Stimulated activated naive CD8-positive, alpha-beta T cell treated with anti-CD3 and anti-CD28 coated beads, Interleukin-15, Interleukin-2, amounts not matched to agents 100 U/mL and 50 U/mL, for 24 hours (primary cell): ENCODE measurements at regions not wholly inside any gene's neighbourhood (a gene's known extent, or its start where the extent isn't known, plus 50 kb on each side); places are given as distances from the start of the nearest gene placed in this dataset.
"Not testable (repeated sequence)": the region's sequence is repeated elsewhere in the genome, so short reads cannot be mapped to it uniquely, and the experiment has no call there.

Experiments used
- ATAC-seq: fragments of 150-1000 bp; cut with Tn5 transposase; one replicate; pipeline ENCODE4 v1.10.0; 2021
- DNase-seq: peaks from one replicate; pipeline ENCODE4 v3.0.0; 2021

- DNase-seq, ATAC-seq: not testable (repeated sequence)
These were observed 135.3 kb upstream of the ZNF618 start for GRCh38 chr9:113740508-113741500.

DNA sequence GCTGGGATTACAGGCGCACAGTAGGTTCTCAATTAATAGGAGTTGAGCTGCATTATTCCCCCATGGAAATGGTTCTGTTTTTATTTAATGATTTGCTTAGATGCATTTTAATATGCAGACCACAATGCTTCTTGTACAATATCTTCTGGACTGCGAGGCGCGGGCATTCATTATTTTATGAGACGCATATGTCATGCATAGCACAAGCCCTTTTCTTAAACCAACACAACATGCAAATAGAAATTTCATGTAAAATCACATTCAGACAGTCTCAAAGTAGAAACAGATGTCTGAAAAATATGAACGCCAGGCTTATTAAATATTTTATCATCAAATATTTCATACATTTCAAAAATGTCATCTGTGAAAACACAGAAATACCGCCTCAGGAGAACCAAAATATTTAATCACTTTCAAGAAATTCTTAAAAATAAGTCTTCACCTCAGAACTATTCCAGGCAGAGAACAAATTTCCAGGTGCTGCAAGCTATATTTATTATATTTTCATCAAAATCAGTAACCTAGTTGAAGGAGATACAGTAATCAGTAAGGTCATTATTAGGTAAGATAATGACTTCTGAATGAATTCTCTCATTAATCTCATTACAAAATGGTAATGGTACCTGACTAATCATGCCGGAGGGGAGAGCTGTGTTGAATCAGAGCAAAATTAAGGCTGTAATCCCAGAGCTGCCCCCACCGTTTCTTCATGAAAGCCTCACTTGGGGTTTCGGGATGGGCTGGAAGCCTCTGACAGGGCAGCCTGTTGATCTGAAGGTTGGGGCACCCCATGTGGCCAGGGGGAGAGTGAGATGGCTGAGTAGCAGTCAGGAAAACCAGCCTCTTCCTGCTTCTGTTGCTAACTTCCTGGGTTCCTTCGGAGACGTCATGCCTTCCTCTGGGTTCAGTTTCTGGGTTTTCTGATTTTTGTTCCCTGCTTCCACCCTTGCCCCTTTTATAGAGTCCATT is 133.9 kb upstream of the ZNF618 start:
- no peak for ATAC-seq
- no peak for DNase-seq

- DNase-seq = no peak
- no peak for ATAC-seq
These were observed 133.2 kb upstream of the ZNF618 start for GRCh38 chr9:113742878-113743277.

GRCh38 chr9:113746486-113746885 is 129.6 kb upstream of the ZNF618 start:
- DNase-seq (no peak), ATAC-seq (no peak)

DNA sequence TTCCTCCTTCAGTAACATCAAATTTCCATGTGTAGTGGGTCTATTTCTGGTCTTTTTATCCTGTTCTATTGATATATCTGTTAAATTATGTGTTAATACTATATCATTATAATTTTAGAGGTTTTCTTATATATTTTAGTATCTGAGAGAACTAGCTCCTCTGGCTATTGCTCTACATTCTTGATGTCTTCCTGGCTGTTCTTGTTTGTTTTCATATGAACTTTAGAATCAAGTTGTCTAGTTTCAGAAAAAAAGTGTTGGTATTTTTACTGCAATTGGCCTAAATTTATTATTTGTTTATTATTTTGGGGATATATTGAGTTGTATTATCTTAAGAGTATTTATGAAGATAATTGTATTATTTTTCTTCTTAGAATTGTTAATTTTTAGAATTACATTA is 128.0 kb upstream of the ZNF618 start:
- DNase-seq = no peak

GRCh38 chr9:113753398-113754119 is 122.5 kb upstream of the ZNF618 start:
- DNase-seq = no peak
- ATAC-seq = no peak

More for the DNA sequence above, 128.0 kb upstream of the ZNF618 start:
- no peak for ATAC-seq

- ATAC-seq (no peak), DNase-seq (no peak)
These were observed 121.4 kb upstream of the ZNF618 start for GRCh38 chr9:113754739-113755138.

- ATAC-seq = no peak
- DNase-seq = no peak
These were observed 120.7 kb upstream of the ZNF618 start for GRCh38 chr9:113755433-113755832.

DNA sequence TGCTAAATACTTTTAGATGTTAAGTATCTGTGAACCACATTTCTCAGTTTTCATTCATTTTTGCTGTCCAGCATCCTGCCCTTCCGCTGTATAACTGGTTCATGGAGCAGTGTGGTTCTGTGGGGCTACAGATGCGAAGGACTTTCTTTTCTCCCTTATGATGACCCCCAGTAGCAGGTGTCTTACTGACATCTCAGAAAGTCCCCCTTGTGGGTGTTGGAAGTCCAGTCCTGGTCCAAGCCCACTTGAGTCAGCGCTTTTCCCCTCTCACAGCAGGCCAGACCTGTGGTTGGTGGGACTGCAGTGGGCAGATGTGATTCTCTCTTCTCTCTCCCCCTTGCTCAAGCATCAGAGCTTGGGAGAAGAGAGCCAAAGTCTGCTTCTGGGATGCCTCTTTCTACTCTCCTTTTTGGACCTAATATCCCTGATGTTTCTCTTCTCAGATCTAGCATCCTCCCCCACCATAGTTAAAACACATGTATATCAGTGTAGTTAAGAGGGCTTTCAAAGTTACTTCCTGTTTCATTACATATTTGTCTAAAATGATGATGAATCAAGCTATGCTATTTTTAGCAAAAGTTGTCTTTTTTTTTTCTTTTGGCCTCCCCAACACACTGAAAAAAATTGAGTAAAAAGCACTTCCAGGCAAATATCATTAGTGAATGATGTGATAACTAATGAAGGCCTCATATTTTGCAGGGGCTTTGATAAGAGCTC is 119.5 kb upstream of the ZNF618 start:
- DNase-seq (no peak), ATAC-seq (no peak)

DNA sequence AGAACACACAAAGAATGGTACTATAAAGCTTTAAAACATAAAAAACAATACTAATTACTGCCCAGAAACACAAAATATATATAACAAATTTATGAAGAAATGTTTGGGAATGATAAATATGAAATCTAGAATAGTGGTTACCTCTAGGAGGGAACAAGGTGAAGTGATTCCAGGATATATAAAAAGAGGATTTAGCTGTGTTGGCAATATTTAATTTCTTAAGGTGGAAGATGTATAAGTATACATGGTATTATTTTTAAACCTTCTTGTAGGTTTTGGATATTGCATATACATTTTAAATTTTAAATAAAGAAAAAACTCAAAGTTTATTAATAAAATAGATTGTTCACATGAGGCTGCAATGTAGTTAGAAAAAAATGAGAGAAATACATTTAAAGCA is 112.7 kb upstream of the ZNF618 start:
- ATAC-seq = no peak

DNA sequence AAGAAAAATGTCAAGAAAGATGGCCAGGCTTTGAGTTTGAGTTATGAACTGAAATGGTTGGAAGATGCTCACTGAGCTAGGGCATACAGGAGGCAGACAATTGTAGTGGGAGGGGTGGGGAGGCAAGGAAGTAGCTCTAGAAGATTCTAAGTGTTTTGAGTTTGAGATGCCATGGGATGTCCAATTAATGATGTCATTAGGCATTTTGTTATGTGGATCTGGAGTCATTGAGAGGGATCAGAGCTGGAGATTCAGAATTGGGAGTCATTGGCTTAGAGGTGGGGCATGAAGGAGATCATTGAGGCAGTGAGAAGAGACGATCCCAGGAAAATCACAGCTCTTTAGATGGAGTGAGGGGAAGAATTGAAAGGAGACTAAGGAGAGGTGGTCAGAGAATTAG is 111.5 kb upstream of the ZNF618 start:
- ATAC-seq = no peak
- no peak for DNase-seq

More for the DNA sequence above, 112.7 kb upstream of the ZNF618 start:
- no peak for DNase-seq

DNA sequence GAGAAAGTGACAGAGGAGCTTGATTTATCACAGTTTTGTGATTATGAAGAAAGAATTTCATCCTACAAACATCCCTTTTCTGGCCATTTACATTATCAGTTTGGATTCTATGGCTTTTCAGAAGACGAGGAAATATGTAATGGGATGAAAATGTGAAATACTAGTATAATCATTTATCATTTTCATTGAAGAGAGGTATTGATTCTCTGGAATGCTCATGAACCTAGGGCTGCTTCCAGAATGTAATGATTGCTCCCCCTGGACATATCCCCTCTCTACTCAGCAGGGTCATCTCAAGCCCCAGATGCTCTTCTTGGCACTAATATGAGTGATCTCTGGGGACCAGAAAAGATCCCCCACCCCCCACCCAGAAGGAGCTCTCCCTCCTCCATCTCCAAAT is 106.7 kb upstream of the ZNF618 start:
- no peak for ATAC-seq

DNA sequence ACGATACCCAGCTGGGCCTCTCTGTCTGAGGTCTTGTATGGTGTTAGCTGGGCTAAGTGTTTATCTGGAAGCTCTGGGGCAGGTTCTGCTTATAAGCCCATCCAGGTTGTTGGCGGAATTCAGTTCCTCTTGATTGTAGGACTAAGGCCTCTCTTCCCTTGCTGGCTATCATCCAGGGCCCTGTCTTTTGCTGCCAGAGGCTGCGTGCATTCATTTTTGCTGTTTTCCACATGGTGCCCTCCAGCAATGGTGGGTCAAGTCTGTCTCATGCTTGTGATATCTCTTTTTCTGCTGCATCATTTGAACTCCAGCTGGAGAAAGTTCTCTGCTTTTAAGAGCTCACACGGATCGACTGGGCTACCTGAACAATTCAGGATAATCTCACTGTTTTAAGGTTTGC is 105.7 kb upstream of the ZNF618 start:
- DNase-seq = no peak
- no peak for ATAC-seq

More for the DNA sequence above, 106.7 kb upstream of the ZNF618 start:
- no peak for DNase-seq

- ATAC-seq (no peak), DNase-seq (no peak)
These were observed 104.9 kb upstream of the ZNF618 start for GRCh38 chr9:113771199-113771598.

GRCh38 chr9:113772121-113772810 is 103.8 kb upstream of the ZNF618 start:
- DNase-seq = no peak
- ATAC-seq = no peak

GRCh38 chr9:113774963-113775362 is 101.1 kb upstream of the ZNF618 start:
- DNase-seq (no peak), ATAC-seq (no peak)

DNA sequence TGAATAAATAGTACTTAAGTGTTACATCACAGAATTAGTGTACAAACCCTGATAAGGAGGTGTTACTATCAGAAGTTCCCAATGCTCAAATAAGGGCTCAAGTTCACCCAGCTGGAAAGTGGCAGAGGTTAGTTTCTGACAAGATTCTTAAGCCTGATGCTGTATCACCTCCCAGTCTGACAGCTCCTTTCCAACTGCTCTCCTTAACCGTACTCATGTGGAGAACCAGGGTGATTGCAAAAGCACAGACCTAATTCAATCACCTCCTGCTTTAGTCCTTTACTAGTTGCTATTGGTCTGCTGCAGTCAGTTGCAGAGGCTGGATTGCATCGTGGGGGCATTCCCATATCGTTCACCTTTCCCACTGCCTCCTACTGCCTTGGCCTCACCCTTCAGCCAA is 100.4 kb upstream of the ZNF618 start:
- DNase-seq (no peak), ATAC-seq (no peak)

DNA sequence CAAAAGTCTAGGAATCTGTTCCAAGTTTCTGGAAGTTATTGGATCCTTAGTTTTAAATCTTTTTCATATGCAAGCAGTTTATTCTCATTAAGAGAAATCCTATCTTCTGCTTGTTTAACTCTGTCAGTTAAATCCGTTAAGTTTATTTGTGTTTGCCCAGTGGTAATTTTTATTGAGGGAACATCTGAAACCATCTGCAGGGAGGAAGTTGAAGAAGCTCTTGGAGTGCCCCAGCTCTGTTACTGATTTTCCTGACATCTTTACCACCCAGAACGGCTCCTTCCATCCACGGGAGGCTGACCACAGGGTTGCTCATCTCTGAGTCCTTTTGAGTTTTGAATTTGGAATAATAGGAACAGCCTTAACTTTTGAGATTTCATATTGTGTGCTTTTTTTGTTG is 99.9 kb upstream of the ZNF618 start:
- no peak for DNase-seq
- ATAC-seq = no peak

- no peak for ATAC-seq
- no peak for DNase-seq
These were observed 94.7 kb upstream of the ZNF618 start for GRCh38 chr9:113781381-113781780.

DNA sequence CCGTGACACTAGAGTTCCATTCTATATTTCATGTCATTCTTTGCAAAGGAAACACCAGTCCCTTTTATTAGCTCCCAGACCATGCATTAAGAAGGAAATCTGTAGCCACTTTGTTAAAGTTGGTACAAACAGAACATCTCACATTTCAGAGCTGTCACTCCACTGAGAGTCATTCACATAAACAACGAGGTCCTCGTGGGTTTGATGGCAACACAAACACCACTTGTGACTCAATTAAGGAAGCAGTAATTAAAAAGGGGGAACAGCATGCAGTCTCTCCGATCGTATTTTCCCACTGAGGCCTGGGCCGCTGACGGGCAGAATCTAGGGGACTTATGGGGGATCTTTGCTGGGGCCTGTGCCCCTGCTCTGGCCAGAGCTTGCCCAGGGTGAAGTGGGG is 94.2 kb upstream of the ZNF618 start:
- ATAC-seq (no peak), DNase-seq (no peak)

- ATAC-seq (no peak), DNase-seq (no peak)
These were observed 92.6 kb upstream of the ZNF618 start for GRCh38 chr9:113783475-113783874.
